ENCODE measurements at regions not wholly inside any gene's neighbourhood (a gene's known extent, or its start where the extent isn't known, plus 50 kb on each side); places are given as distances from the start of the nearest gene placed in this dataset.

DNA sequence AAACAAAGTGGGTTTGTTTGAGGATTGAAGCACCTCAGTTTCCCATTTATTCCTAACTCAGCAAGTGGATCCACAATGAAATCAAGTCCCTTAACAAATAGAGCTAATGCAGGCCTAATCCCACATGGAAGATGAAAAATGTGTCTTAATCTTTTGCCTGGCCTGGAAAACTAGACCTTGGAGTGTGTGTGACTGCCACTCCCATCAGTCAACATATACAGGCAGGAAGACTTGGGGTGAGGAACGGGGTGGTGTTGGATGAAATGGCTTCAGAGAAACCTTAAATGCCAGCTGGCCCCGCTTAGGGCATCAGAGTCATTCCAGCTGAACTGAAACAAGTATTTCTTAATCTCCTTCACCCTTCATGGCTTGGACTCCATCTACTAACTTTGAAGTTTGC lies 269.5 kb downstream of the MAF start:
- TF ChIP-seq, protein P1, sequence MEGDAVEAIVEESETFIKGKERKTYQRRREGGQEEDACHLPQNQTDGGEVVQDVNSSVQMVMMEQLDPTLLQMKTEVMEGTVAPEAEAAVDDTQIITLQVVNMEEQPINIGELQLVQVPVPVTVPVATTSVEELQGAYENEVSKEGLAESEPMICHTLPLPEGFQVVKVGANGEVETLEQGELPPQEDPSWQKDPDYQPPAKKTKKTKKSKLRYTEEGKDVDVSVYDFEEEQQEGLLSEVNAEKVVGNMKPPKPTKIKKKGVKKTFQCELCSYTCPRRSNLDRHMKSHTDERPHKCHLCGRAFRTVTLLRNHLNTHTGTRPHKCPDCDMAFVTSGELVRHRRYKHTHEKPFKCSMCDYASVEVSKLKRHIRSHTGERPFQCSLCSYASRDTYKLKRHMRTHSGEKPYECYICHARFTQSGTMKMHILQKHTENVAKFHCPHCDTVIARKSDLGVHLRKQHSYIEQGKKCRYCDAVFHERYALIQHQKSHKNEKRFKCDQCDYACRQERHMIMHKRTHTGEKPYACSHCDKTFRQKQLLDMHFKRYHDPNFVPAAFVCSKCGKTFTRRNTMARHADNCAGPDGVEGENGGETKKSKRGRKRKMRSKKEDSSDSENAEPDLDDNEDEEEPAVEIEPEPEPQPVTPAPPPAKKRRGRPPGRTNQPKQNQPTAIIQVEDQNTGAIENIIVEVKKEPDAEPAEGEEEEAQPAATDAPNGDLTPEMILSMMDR (IDR thresholded peaks at IDR 0.05; ENCODE audit: borderline replicate concordance, control extremely low read depth, extremely low read depth, insufficient read depth, missing control alignments), result no peak
- in situ Hi-C loops (cut with MboI; ENCODE audit: low sequenced_read_pairs, unreplicated experiment), result no loop called here
- DNase-seq (ENCODE audit: low spot score), result no peak

DNA sequence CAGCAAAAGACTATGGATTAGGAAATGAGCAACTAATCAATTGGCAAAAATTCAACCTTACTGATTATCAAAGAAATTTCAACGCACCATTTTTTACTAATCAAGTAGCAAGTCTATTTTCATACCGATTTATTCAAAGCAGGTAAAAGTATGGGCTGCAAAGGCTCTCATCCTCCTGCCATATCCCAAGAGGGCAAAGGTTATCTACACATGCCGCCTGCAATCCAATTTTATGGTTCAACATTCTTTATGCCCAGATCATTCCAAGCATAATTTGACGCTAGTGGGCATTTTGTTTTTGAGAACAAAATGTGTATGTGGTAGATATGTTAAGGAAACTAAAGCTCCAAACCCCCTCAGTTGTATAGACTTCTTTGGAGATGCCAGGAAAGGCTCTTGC lies 270.6 kb downstream of the MAF start:
- TF ChIP-seq, protein P1 (IDR thresholded peaks at IDR 0.05; ENCODE audit: borderline replicate concordance, control extremely low read depth, extremely low read depth, insufficient read depth, missing control alignments), result no peak
- DNase-seq (ENCODE audit: low spot score), result no peak
- in situ Hi-C loops (cut with MboI; ENCODE audit: low sequenced_read_pairs, unreplicated experiment), result no loop called here

DNA sequence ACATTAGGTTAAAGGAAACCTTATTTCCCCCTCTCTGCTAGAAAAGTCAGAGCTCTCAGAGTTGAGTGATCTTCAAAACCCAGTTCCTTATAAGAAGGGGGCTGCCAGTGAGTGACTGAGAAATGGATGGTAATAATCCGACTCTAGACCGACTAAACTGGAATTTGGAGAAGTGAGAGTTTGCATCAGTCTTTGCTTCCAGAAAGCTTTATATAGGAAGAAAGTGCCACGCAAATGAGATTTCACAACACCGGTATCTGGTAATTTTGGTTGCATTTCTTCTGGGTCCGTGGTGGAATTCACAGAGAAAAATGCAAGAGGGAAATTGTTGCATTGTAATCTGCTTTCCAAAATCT lies 271.4 kb downstream of the MAF start:
- DNase-seq (ENCODE audit: low spot score), result no peak
- TF ChIP-seq, protein P1 (IDR thresholded peaks at IDR 0.05; ENCODE audit: borderline replicate concordance, control extremely low read depth, extremely low read depth, insufficient read depth, missing control alignments), result no peak
- in situ Hi-C loops (cut with MboI; ENCODE audit: low sequenced_read_pairs, unreplicated experiment), result no loop called here

DNA sequence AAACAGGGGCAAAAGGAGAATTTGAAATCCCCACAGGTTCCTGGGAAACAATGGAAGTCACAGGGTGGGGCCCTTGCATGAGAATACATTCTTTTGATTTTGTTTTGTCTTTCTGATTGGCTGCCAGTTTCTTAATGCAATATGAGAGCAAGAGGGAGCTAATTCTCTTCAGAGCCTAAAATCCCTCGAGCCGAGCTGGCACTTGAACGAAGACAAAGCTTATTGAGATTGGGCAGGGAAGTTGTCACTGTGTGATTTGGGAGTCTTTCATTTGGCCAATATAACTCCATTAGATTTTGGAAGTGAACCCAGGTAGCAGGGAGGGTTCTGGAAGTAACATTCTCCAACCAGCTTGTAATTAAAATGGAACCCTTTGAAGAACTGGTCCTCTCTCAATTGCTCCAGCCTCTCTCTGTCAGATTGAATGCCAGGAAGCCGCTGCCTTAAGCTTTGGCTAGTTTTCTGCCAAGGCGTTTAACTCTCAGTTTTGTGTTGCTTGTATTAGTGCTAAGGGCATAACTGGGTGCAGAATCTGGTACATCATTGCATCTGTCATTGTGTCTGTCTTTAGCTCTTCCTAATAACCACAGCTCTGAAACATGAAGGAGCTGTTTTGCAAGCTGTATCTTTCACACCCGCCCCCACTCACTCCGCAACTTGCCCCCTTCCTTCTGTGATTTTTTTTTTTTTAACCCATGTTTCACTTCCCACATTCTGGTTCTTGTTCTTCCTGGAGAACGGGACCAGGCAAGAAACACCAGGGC lies 272.0 kb downstream of the MAF start:
- TF ChIP-seq, protein P1 (IDR thresholded peaks at IDR 0.05; ENCODE audit: borderline replicate concordance, control extremely low read depth, extremely low read depth, insufficient read depth, missing control alignments), result no peak
- in situ Hi-C loops (cut with MboI; ENCODE audit: low sequenced_read_pairs, unreplicated experiment), result no loop called here
- no peak for DNase-seq (ENCODE audit: low spot score)

DNA sequence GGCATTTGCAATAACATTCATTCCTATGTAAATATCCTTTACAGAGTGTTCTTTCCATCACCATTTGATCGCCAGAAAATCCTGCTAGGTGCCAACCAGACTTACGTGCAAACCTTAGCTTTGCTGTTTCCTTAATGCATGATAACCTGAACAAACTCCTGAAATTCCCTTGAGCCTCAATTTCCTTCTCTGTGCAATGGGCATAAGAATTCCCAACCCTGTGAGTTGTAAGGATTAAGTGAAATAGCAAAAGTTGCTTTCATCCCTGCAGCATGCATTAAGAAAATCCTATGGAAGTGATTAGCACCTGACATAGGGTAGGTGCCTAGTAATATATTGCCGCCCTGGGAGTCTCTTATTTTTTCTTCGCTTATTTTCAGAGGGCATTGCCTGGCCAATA lies 272.7 kb downstream of the MAF start:
- no peak for DNase-seq (ENCODE audit: low spot score)
- in situ Hi-C loops (cut with MboI; ENCODE audit: low sequenced_read_pairs, unreplicated experiment), result no loop called here
- TF ChIP-seq, protein P1 (IDR thresholded peaks at IDR 0.05; ENCODE audit: borderline replicate concordance, control extremely low read depth, extremely low read depth, insufficient read depth, missing control alignments), result no peak

DNA sequence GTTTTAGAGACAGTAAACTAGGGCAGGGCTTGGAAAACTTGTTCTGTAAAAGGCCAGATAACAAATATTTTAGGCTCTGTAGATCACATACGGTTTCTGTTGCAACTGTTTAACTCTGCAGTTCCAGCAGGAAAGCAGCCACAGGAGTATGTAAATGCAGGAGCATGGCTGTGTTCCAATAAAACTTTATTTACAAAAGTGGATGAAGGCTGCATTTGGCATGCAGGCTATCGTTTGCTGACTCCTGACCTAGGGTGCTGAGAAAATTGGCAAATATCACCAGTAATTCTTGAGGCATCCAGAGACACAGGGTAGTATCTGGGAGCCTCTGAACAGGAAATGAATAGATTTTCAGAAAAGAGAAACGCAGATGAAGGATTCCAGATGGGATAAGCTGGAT lies 274.0 kb downstream of the MAF start:
- in situ Hi-C loops (cut with MboI; ENCODE audit: low sequenced_read_pairs, unreplicated experiment), result no loop called here
- no peak for DNase-seq (ENCODE audit: low spot score)
- TF ChIP-seq, protein P1 (IDR thresholded peaks at IDR 0.05; ENCODE audit: borderline replicate concordance, control extremely low read depth, extremely low read depth, insufficient read depth, missing control alignments), result no peak

Data from GM13976 (cell line).